Activated T-helper 1 cell treated with anti-CD3 and anti-CD28 coated beads, Interleukin-2, amount 50 U/mL, for 16 hours (primary cell): ENCODE measurements at regions not wholly inside any gene's neighbourhood (a gene's known extent, or its start where the extent isn't known, plus 50 kb on each side); places are given as distances from the start of the nearest gene placed in this dataset.

ENCODE experiments used
- DNase-seq, 2 donors: peaks; one replicate each; pipeline ENCODE4 v3.0.0-alpha.2; 2020; ENCODE audit warnings: low read depth in 1 of 2, low spot score in 1 of 2

DNA sequence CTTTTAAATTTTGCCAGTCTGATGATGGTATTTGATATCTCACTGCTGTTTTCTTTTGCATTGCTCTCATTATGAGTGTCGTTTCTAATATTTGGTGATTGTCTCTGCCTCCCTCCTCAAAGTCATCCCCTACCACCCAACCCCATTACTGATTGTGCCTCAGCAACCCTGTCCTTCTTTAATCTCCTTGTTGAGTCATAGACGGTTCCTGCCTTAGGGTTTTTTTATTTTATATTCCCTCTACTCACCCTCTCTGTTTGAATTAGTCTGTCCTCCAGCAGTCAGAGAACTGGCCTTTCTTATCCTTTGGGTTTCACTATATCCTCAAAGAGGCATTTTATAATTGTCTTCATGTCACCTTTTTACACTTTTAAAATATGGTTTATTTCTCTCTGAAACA lies 409.3 kb upstream of the CPEB2 start:
- DNase-seq, result no peak

DNA sequence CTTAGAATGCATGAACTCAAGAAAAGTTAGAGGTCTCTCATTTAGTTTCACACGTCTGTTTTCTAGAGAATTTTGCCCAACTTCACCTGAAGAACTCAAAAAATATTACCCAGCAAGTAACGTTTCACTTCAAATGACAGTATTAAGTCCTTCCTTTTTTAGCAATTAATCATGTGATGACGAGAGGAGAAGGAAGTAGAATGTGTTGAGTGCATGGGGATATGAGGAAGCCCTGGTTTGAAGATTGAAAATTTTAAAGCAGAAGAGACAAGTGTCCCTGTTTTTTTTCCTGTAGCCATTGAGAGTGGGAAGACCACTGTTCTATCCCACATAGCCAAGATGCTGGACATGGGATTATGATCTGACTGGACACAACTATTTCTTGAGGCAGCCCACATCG lies 406.3 kb upstream of the CPEB2 start:
- no peak for DNase-seq

DNA sequence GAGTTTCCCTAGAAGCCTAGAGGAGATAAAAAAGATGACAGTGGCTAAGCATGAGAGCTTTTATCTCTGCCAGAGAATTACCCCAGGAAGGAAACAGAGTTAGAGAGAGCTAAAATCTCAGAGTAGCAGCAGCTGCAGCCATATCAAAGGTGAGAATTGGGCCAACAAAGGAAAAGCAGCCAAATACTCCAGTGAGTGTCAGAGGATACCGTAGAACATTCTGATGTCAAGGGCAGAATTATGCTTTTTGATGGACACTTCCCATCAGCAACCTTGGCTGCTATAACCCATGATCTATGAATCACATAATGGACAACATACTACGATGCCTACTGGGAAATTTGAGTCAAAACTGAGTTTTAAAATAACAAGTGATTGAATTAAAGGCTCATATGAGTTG lies 405.8 kb upstream of the CPEB2 start:
- no peak for DNase-seq

DNA sequence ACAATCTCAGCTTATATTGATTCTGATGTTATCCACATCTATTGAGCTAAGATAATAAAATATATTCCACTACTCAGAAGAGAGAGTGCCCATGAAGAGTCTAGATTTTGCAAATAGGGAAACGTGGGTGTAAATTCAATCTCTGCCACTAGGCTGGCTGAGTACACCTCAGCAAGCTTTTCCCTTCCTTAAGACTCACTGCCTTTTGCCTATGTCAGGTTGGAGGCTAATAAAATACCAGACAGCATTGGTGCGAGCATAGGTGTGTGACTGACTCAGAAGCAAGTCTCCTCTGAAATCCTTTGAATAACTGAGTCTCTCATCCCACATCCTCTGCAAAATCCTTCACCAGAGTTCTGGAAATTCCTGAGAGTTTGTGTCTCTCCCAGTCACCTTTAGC lies 405.4 kb upstream of the CPEB2 start:
- no peak for DNase-seq

- no peak for DNase-seq
These were observed 400.1 kb upstream of the CPEB2 start for GRCh38 chr4:14602206-14602605.

- DNase-seq, result no peak
These were observed 395.3 kb upstream of the CPEB2 start for GRCh38 chr4:14607001-14607400.

- DNase-seq, result no peak
These were observed 394.7 kb upstream of the CPEB2 start for GRCh38 chr4:14607578-14607977.

- no peak for DNase-seq
These were observed 393.7 kb upstream of the CPEB2 start for GRCh38 chr4:14608630-14609029.

GRCh38 chr4:14614840-14615239 lies 387.4 kb upstream of the CPEB2 start:
- DNase-seq, result no peak

- no peak for DNase-seq
These were observed 386.6 kb upstream of the CPEB2 start for GRCh38 chr4:14615671-14616070.

DNA sequence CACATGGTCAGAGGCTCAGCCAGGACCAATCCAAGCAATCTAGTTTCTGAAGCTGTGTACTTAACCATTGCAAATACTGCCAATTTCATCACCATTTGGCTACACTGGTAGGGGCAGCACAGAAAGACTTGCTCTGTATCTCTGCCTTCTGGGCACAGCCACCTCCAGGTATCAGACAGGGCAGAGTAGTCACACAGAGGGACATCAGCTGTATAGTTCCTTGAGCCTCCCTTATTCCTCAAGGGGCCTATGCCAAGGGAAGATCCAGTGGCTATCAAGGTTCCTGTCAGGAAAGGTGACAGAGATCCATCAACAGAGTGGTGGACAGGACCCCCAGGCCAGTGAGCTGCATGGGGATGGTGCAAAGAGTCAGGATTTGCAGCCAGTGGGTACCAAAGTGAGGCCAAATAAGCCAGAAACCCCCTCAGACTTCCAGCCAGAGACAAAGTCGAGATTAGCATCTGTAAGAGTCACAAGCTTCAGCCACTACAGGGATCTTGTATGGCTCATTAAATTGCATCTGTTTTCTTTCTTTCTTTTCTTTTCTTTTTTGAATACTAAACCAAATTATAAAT lies 381.6 kb upstream of the CPEB2 start:
- DNase-seq, result no peak

- no peak for DNase-seq
These were observed 380.4 kb upstream of the CPEB2 start for GRCh38 chr4:14621731-14622463.

DNA sequence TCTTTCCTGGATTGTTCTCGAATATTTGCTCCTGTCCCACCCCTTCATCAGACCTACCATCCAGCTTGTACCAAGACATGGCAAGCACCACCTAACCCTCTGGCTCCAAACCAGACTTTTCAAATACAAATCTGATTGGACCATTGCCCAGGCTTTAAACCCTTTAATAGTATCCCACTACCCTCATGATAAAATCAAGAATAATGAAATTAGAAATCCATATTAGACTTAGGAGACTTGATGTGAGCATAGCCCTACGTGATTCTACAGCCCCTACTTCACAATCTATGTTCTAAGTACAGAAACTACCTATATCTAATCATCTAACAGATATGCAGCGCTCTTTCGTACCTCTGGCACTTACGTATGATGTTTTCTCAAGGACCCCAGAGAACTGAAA lies 375.2 kb upstream of the CPEB2 start:
- DNase-seq, result no peak

- DNase-seq, result no peak
These were observed 370.4 kb upstream of the CPEB2 start for GRCh38 chr4:14631806-14632440.

GRCh38 chr4:14636563-14636962 lies 365.7 kb upstream of the CPEB2 start:
- no peak for DNase-seq

- DNase-seq, result no peak
These were observed 361.8 kb upstream of the CPEB2 start for GRCh38 chr4:14640476-14640875.

GRCh38 chr4:14641871-14642270 lies 360.4 kb upstream of the CPEB2 start:
- DNase-seq, result no peak

- no peak for DNase-seq
These were observed 357.6 kb upstream of the CPEB2 start for GRCh38 chr4:14644580-14645282.

DNA sequence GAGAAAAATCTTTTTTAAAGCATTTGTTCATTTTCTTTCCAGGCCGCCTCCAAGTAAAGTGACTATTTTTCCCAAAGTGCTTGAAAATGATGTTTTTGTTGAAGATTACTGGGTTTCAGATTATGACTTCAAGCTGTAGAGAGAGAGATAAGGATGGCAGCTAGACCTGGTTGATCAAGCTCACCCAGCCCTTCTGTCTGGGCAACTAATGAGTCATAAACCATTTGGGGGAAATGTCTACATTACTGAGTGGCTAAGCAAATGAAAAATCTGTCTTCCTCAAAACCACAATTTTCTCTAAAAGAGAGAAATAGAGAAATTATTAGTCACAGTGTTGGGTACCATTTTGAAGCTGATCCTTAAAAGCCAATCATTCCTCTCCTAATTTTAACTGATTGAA lies 355.4 kb upstream of the CPEB2 start:
- no peak for DNase-seq

DNA sequence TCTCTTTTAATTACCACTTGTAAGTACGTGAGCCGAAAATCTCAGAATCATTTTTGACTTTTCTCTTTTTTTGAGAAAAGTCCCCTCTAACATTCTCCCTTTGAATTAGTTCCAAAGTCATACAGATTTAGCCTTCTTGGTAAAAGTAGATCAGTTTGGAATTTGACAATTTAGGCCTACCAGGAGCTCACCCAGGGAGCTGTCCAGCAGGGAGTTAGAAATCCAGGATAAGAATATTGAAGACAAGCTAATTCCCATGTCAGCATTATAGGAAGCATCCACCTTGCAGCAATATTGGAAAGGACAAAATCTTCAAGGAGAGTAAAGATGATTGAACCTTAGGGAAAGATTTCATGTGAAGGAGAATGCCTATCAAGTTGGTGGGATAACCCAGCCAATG lies 352.2 kb upstream of the CPEB2 start:
- DNase-seq, result no peak

DNA sequence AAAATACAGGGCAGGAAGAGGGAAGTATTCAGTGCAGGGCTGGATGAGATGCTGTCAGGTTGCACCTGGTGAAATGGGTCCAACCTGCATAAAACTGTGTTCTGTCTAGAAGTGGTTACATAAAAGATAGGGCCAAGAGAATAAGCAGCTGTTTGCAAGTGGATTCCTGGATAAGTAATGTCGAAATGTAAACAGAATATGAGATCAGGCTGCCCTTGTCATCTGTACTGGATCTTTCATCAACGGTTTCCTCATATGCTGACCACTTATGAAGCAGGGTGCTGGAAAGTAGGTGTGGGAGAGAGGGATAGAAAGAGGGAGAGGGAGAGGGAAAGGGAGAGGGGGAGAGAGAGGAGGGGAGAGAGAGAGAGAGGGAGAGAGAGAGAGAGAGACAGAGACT lies 349.8 kb upstream of the CPEB2 start:
- DNase-seq, result no peak

GRCh38 chr4:14653338-14653737 lies 348.9 kb upstream of the CPEB2 start:
- DNase-seq, result no peak
